SH-SY5Y (cell line): ENCODE measurements at regions not wholly inside any gene's neighbourhood (a gene's known extent, or its start where the extent isn't known, plus 50 kb on each side); places are given as distances from the start of the nearest gene placed in this dataset.

Source experiments
- GATA2 ChIP-seq: IDR thresholded peaks from 2 replicates; pipeline ENCODE4 v1.6.1; 2011; ENCODE audit warnings: mild to moderate bottlenecking, low read depth, low read length
- GATA3 ChIP-seq: IDR thresholded peaks from 2 replicates; pipeline ENCODE4 v1.6.1; 2011; ENCODE audit warnings: low read depth, mild to moderate bottlenecking, low read length, moderate library complexity

- TF ChIP-seq GATA3 (no peak), GATA2 (no peak)
These were observed 975.7 kb upstream of the RBFOX1 start for GRCh38 chr16:6356911-6357310.
